ENCODE measurements at regions not wholly inside any gene's neighbourhood (a gene's known extent, or its start where the extent isn't known, plus 50 kb on each side); places are given as distances from the start of the nearest gene placed in this dataset.
"Not testable (repeated sequence)": the region's sequence is repeated elsewhere in the genome, so short reads cannot be mapped to it uniquely, and the experiment has no call there.

- no peak for DNase-seq
Measured at GRCh38 chr4:137861682-137862081, 329.4 kb upstream of the PCDH18 start.

- DNase-seq: peak in 1 of 58 donors; percentile 1
Measured at GRCh38 chr4:137853424-137853823, 321.1 kb upstream of the PCDH18 start.

GRCh38 chr4:137852326-137852725 lies 320.0 kb upstream of the PCDH18 start:
- DNase-seq: no peak

GRCh38 chr4:137851435-137851834 lies 319.1 kb upstream of the PCDH18 start:
- no peak for DNase-seq

GRCh38 chr4:137827945-137828344 lies 295.7 kb upstream of the PCDH18 start:
- DNase-seq: not testable (repeated sequence)

- DNase-seq: no peak
Measured at GRCh38 chr4:137825505-137825904, 293.2 kb upstream of the PCDH18 start.

- DNase-seq: no peak
Measured at GRCh38 chr4:137823007-137823406, 290.7 kb upstream of the PCDH18 start.

- no peak for DNase-seq
Measured at GRCh38 chr4:137819964-137820383, 287.7 kb upstream of the PCDH18 start.

GRCh38 chr4:137812258-137812657 lies 280.0 kb upstream of the PCDH18 start:
- DNase-seq: no peak

- DNase-seq: no peak
Measured at GRCh38 chr4:137806420-137806819, 274.1 kb upstream of the PCDH18 start.

GRCh38 chr4:137804906-137805495 lies 272.7 kb upstream of the PCDH18 start:
- no peak for DNase-seq

- no peak for DNase-seq
Measured at GRCh38 chr4:137800861-137801260, 268.6 kb upstream of the PCDH18 start.

- DNase-seq: peak in 3 of 58 donors; percentile 3 to 15 (median 7)
Measured at GRCh38 chr4:137794764-137795254, 262.5 kb upstream of the PCDH18 start.

- not testable (repeated sequence) for DNase-seq
Measured at GRCh38 chr4:137789263-137789662, 257.0 kb upstream of the PCDH18 start.

GRCh38 chr4:137783923-137784322 lies 251.6 kb upstream of the PCDH18 start:
- not testable (repeated sequence) for DNase-seq

GRCh38 chr4:137775701-137776100 lies 243.4 kb upstream of the PCDH18 start:
- no peak for DNase-seq

- DNase-seq: no peak
Measured at GRCh38 chr4:137774501-137774900, 242.2 kb upstream of the PCDH18 start.

GRCh38 chr4:137768881-137769280 lies 236.6 kb upstream of the PCDH18 start:
- no peak for DNase-seq

- no peak for DNase-seq
Measured at GRCh38 chr4:137768196-137768595, 235.9 kb upstream of the PCDH18 start.

- DNase-seq: peak in 3 of 58 donors; percentile 0 to 1 (median 0)
Measured at GRCh38 chr4:137762591-137762990, 230.3 kb upstream of the PCDH18 start.

GRCh38 chr4:137754652-137755471 lies 222.6 kb upstream of the PCDH18 start:
- no peak for DNase-seq

- DNase-seq: no peak
Measured at GRCh38 chr4:137749466-137749865, 217.2 kb upstream of the PCDH18 start.

- no peak for DNase-seq
Measured at GRCh38 chr4:137748616-137749015, 216.3 kb upstream of the PCDH18 start.

All from anterior cingulate cortex (tissue), 58 donors.